ENCODE measurements at regions not wholly inside any gene's neighbourhood (a gene's known extent, or its start where the extent isn't known, plus 50 kb on each side); places are given as distances from the start of the nearest gene placed in this dataset.

- TF ChIP-seq EZH2 (IDR thresholded peaks at IDR 0.05; ENCODE audit: low read depth, unreplicated experiment) (no peak), CTCF (conservative IDR thresholded peaks at IDR 0.05; ENCODE audit: low read depth in 2 of 2) (no peak), REST (IDR thresholded peaks at IDR 0.05; ENCODE audit: unreplicated experiment) (no peak), NANOG (IDR thresholded peaks at IDR 0.05; ENCODE audit: borderline replicate concordance) (no peak)
These were observed 72.0 kb upstream of the RAI14 start (continued) for GRCh38 chr5:34584165-34584564.

- Histone ChIP-seq H3K79me2 (replicated peaks; ENCODE audit: insufficient read depth) (no peaks in the 10 kb centered on the region), H3K27ac (ENCODE audit: low read depth) (no peak overlapping the region), H2AFZ (peak overlapping the region; percentile 59), H3K4me2 (no peak overlapping the region), H4K20me1 (replicated peaks; ENCODE audit: insufficient read depth) (no peaks in the 10 kb centered on the region), H3K9me2 (ENCODE audit: insufficient read depth) (peaks cover 13% of the 10 kb centered on the region; the same call in 1 of the 2 replicates), H3K4me3 (no peak overlapping the region), H3F3A (replicated peaks; ENCODE audit: low read depth) (no peaks in the 10 kb centered on the region), H3K4me1 (ENCODE audit: insufficient read depth) (peaks cover 12% of the 10 kb centered on the region; the same call in 1 of the 2 replicates), H3K36me3 (ENCODE audit: insufficient read depth) (no peaks in the 10 kb centered on the region), H3K27me3 (ENCODE audit: insufficient read depth) (no peaks in the 10 kb centered on the region)
- Mint-ChIP-seq H3K36me3 (ENCODE audit: low read depth) (no peaks in the 10 kb centered on the region), H3K27me3 (ENCODE audit: insufficient read depth, low read depth, poor library complexity) (peaks cover 6% of the 10 kb centered on the region), H3K4me3 (no peak overlapping the region), H3K27ac (no peak overlapping the region), H3K4me1 (peaks cover 13% of the 10 kb centered on the region), H3K9me3 (no peaks in the 10 kb centered on the region)
- TF ChIP-seq JUNB (IDR thresholded peaks at IDR 0.05; ENCODE audit: unreplicated experiment) (no peak), ZNF114 (CRISPR knock-in tag; IDR thresholded peaks at IDR 0.05) (no peak), CREB1 (CRISPR knock-in tag; IDR thresholded peaks at IDR 0.05; ENCODE audit: low read depth) (no peak), REST (IDR thresholded peaks at IDR 0.05; ENCODE audit: unreplicated experiment) (no peak), NANOG (IDR thresholded peaks at IDR 0.05; ENCODE audit: borderline replicate concordance) (no peak), POLR2AphosphoS5 (IDR thresholded peaks at IDR 0.05; ENCODE audit: low read depth) (no peak), EZH2phosphoT487 (IDR thresholded peaks at IDR 0.05; ENCODE audit: unreplicated experiment) (no peak), ETS1 (IDR thresholded peaks at IDR 0.05) (no peak), EZH2 (IDR thresholded peaks at IDR 0.05; ENCODE audit: low read depth, unreplicated experiment) (no peak), CTCF (conservative IDR thresholded peaks at IDR 0.05; ENCODE audit: low read depth in 2 of 2) (no peak), ZNF331 (CRISPR knock-in tag; IDR thresholded peaks at IDR 0.05; ENCODE audit: low read depth) (no peak), STAT1 (IDR thresholded peaks at IDR 0.05; ENCODE audit: unreplicated experiment) (no peak)
- no peak for ATAC-seq
- DNase-seq (ENCODE audit: low spot score), result no peak
These were observed 70.5 kb upstream of the RAI14 start for GRCh38 chr5:34585601-34586104.

Measured in GM23338 (cell line).